HG02798 (cell line): ENCODE measurements at regions not wholly inside any gene's neighbourhood (a gene's known extent, or its start where the extent isn't known, plus 50 kb on each side); places are given as distances from the start of the nearest gene placed in this dataset.

Experiments
- ATAC-seq: cut with Tn5 transposase; IDR thresholded peaks from one replicate; pipeline ENCODE4 v1.9.1; 2021; ENCODE audit warnings: mild to moderate bottlenecking; ENCODE audit not compliant: unreplicated experiment, poor library complexity

- ATAC-seq: no peak
These were observed 104.4 kb upstream of the IQSEC1 start for GRCh38 chr3:13177641-13178040.

DNA sequence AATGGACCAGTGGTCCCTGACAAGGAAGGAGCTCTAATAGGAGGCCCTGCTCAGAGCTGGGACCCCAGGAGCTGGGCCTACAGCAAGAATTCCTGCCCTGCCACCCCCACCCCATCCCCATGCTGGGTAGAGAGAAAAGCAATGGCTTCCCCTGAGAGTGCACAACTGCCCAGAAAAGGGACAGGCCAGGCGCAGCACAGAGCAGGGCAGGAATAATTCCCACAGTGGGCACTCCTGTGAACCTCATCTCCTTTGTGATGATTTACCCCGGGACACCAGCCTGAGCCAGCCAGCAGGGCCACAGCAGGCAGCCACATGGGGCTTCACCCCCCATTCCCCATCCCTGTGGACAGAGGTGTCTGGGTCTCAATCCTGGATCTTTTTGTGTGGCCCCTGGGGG lies 104.0 kb upstream of the IQSEC1 start:
- no peak for ATAC-seq

DNA sequence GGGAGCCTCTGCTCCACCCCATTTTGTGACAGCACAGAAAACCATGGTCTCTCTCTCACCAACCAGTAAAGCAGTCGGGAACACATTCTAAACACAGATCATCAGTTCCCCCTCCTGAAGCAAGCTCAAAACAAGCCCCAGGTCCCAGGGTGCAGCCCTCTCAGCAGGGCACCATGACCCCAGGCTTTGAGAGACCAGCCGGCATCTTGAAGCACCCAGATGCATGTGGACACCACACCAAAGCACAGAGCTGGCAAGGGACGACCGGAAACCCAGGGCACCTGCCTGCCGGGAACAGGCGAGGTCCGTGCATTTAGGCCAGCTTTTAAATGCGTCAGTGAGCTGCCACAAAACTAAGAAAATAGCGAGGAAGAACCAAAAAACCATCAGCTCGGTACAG lies 103.2 kb upstream of the IQSEC1 start:
- ATAC-seq: no peak

DNA sequence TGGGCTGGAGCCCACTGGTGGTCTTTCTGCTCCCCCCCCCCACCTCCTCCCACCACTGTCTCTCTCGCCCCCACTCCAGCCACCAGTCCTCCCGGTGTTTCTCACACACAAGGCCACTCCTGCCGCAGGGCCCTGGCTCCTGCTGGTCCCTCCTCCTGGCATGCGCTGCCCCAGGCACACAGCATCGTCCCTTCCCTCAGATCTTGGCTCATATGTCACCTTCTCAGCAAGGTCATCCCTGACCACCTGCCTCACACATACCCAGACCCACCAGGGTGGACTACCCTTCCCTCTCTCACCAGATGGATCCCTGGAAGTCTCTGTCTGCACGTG lies 101.5 kb upstream of the IQSEC1 start:
- no peak for ATAC-seq

GRCh38 chr3:13174011-13174802 lies 101.0 kb upstream of the IQSEC1 start:
- ATAC-seq: no peak

- ATAC-seq: no peak
These were observed 100.0 kb upstream of the IQSEC1 start for GRCh38 chr3:13173186-13173585.

GRCh38 chr3:13172644-13173013 lies 99.4 kb upstream of the IQSEC1 start:
- ATAC-seq: no peak

- no peak for ATAC-seq
These were observed 98.7 kb upstream of the IQSEC1 start for GRCh38 chr3:13171704-13172643.

DNA sequence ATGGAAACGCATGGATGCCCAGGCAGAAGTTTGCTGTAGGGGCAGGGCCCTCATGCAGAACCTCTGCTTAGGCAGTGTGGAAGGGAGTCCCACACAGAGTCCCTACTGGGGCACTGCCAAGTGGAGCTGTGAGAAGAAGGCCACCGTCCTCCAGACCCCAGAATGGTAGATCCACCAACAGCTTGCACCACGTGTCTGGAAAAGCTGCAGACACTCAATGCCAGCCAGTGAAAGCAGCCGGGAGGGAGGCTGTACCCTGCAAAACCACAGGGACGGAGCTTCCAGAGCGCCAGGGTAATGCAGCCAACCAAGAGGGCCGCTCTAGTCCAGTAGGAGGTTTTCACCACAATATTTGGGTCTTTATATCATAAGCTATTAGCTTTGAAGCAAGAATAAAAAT lies 97.1 kb upstream of the IQSEC1 start:
- ATAC-seq: no peak

- no peak for ATAC-seq
These were observed 95.2 kb upstream of the IQSEC1 start for GRCh38 chr3:13168391-13168790.

DNA sequence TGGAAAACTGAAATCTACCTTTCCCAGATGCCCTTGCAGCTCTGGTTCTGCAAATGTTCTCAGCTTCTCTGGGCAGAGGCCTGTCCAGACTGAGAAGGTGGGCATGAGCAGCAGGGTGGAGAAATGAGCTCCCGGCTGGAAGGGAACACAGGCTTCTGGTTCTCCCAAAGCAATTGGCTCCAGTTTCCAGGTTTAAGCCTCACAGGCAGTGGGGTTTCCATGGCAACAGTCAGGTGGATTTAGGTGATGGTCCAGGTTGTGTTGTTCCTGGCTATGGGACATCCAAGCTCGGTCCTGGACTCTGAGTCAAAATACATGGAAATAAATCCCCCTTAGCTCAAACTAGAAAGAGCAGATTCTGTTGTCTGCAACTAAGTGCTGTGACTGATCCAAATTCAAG lies 94.6 kb upstream of the IQSEC1 start:
- no peak for ATAC-seq

DNA sequence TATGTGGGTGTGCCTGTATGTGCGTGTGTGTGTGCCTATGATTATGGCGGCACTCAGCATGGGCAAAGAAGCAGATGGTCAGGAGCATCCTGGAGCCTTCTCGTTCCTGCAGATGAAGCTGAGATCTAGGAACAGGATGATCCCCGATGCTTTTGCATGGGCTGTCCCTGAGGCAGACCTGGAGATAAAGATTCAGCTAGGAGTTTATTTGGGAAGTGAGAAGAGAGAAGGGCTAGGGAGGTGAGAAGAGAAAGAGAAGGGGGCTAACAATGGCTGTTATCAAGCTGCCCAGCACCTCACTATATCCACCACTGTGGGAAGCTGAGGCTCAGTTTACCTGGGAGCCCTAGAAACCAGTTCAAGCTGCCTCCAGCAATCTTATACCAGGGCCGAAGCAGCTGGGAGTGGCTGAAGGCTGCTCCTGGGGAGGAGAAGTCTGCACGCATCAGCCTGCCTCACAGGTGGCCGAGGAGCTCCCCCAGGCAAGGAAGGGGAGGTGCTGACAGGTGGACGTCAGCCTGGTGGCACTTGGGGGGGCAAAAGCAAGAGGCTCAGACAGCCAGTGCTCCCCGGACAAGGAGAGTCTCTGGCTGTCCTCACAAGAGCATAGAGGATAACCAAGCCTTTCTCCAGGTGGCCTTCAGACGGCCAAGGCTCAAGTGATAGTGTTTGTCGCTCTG lies 94.0 kb upstream of the IQSEC1 start:
- no peak for ATAC-seq

GRCh38 chr3:13166243-13167063 lies 93.2 kb upstream of the IQSEC1 start:
- ATAC-seq: no peak

GRCh38 chr3:13165576-13165975 lies 92.3 kb upstream of the IQSEC1 start:
- no peak for ATAC-seq

DNA sequence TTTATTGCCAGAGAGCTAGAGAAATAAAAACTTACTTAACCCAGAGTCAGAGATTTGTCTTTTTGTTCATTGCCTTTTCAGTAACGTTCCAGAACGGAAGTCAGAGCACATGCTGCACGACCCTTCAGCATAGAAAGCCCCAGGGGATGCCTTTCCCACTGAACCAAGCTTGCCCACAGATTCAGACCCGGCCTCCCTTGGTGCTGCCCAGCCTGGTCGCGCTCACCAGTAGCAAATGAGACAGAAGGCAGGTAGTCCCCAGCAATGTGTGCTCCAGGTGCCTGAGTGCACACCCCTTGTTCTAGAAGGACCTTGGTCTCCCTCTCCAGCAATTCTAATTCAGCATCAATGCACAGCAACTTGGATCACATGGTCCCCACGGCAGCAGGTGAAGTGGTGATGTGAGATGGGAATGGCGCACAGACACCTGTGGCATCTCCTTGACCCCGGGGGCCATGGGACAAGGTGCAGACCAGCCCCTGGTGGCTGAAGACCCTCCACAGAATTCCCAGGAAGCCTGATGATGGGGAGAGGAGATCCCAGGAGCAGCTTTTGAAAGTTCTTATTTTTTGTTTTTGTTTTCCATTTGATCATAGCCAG lies 91.8 kb upstream of the IQSEC1 start:
- no peak for ATAC-seq

- ATAC-seq: no peak
These were observed 90.7 kb upstream of the IQSEC1 start for GRCh38 chr3:13163848-13164382.

DNA sequence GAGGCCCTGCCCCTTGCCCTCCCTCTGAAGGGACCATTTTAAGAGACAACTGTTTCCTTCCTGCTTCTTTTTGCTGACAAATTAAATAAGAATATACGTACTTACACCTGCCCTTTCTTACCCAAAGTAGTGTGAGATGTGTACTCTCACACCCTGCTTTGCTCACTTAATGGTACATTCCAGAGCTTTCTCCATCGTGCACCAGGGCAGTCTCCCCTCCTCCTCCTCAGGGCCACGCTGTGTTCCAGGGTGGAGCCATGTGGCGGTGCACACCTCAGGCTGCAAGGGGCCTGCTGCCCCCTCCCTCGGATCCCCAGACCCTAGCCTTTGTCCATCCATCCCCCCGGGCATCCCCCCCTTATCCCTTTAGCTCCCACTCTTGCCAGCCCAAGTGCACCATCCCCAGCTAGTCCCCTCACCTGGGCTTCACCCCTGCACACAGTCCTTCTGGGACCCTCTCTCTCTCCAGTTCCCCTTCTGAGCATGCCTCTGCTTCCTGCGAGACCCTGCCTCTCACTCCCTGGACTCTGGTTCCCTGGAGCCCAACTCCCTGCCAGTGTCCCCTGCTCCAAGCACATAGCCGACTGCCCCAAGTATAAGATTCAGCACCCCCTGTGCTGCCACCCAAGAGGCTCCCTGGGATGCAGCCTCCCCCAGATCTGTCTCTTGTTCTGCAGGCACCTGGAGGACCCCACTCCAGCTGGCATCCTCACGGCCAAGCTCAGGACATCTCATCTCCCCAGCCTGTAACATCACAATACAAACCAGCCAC lies 89.5 kb upstream of the IQSEC1 start:
- no peak for ATAC-seq

DNA sequence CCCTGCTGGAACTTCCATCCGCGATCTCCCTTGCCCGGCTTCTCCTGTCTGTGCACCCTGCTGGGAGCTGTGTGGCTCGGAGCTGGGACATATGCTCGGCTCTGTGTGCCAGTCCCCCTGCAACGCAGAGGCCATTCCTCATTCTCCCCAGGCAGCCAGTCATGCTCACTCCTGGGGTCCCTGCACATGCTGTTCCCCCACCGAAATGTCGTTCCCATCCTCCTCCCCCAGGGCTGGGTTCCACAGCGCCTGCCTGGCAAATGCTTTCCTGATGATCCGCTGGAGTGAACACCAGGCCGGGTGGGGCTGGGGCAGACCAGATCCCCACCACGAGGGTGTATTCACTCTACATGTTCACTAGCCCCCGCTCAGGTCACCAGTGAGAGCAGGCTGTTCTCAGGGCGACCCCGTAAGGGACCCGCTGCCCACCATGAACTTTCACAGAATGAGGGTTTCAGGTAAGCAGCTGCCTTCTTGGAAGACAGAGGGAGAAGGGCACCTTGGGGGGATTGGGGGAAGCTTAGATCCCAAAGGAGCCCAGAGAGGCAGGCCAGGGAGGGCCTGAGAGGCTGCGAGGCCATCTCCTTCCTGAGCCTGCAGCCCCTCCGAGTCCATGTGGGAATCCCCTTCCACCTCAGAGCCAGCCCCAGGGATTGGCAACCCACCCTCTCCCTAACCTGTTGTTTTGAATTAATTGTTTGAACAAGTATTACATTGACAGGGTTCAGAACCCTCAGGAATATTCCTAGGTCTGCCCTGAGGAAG lies 88.7 kb upstream of the IQSEC1 start:
- ATAC-seq: no peak
